Neuron (in vitro differentiated cells): ENCODE measurements at regions not wholly inside any gene's neighbourhood (a gene's known extent, or its start where the extent isn't known, plus 50 kb on each side); places are given as distances from the start of the nearest gene placed in this dataset.
"Not testable (repeated sequence)": the region's sequence is repeated elsewhere in the genome, so short reads cannot be mapped to it uniquely, and the experiment has no call there.

Experiments used
- H2AFZ ChIP-seq: one replicate; pipeline ENCODE4 v1.6.1; 2013; ENCODE audit warnings: low read depth, mild to moderate bottlenecking, inconsistent platforms, low read length, moderate library complexity
- H3K27me3 ChIP-seq: one replicate; pipeline ENCODE4 v1.6.1; 2013; ENCODE audit warnings: low read length; ENCODE audit not compliant: insufficient read depth
- H3K36me3 ChIP-seq: one replicate; pipeline ENCODE4 v1.6.1; 2013; ENCODE audit warnings: low read length; ENCODE audit not compliant: insufficient read depth
- H3K4me1 ChIP-seq: one replicate; pipeline ENCODE4 v1.6.1; 2013; ENCODE audit warnings: low read length; ENCODE audit not compliant: insufficient read depth
- H3K4me3 ChIP-seq: 2 replicates; pipeline ENCODE4 v1.5.1; 2013; ENCODE audit warnings: mild to moderate bottlenecking, low read length, moderate library complexity
- H3K9me3 ChIP-seq: one replicate; pipeline ENCODE4 v1.6.1; 2013; ENCODE audit warnings: low read length

GRCh38 chr2:200181755-200182154 lies 124.7 kb upstream of the SPATS2L start:
- Histone ChIP-seq H3K36me3 (no peaks in the 10 kb centered on the region), H3K27me3 (no peaks in the 10 kb centered on the region), H3K9me3 (peaks cover 2% of the 10 kb centered on the region), H2AFZ (no peak overlapping the region), H3K4me3 (no peak overlapping the region), H3K4me1 (peaks cover 19% of the 10 kb centered on the region)

- no peaks in the 10 kb centered on the region for H3K27me3 ChIP-seq
- H3K4me1 ChIP-seq: peaks cover 19% of the 10 kb centered on the region
- H3K36me3 ChIP-seq: no peaks in the 10 kb centered on the region
- no peak overlapping the region for H3K4me3 ChIP-seq
- peak overlapping the region; percentile 64 for H2AFZ ChIP-seq
- H3K9me3 ChIP-seq: peaks cover 2% of the 10 kb centered on the region
Measured at GRCh38 chr2:200184748-200185627, 121.5 kb upstream of the SPATS2L start.

- Histone ChIP-seq H3K4me3 (peak overlapping the region; percentile 6), H3K9me3 (peaks cover 2% of the 10 kb centered on the region), H3K27me3 (no peaks in the 10 kb centered on the region), H2AFZ (peak overlapping the region; percentile 64), H3K4me1 (peaks cover 19% of the 10 kb centered on the region), H3K36me3 (no peaks in the 10 kb centered on the region)
Measured at GRCh38 chr2:200185628-200186000, 120.9 kb upstream of the SPATS2L start.

GRCh38 chr2:200186002-200186401 lies 120.5 kb upstream of the SPATS2L start:
- Histone ChIP-seq H3K36me3 (no peaks in the 10 kb centered on the region), H3K4me1 (peaks cover 19% of the 10 kb centered on the region), H3K4me3 (peak overlapping the region; percentile 6), H3K9me3 (peaks cover 2% of the 10 kb centered on the region), H2AFZ (peak overlapping the region; percentile 64), H3K27me3 (no peaks in the 10 kb centered on the region)

GRCh38 chr2:200188876-200189275 lies 117.6 kb upstream of the SPATS2L start:
- H3K27me3 ChIP-seq: no peaks in the 10 kb centered on the region
- no peaks in the 10 kb centered on the region for H3K36me3 ChIP-seq
- peaks cover 2% of the 10 kb centered on the region for H3K9me3 ChIP-seq
- H2AFZ ChIP-seq: no peak overlapping the region
- H3K4me3 ChIP-seq: no peak overlapping the region
- peaks cover 25% of the 10 kb centered on the region for H3K4me1 ChIP-seq

- no peaks in the 10 kb centered on the region for H3K36me3 ChIP-seq
- no peak overlapping the region for H3K4me3 ChIP-seq
- peaks cover 23% of the 10 kb centered on the region for H3K4me1 ChIP-seq
- no peak overlapping the region for H2AFZ ChIP-seq
- no peaks in the 10 kb centered on the region for H3K27me3 ChIP-seq
- no peaks in the 10 kb centered on the region for H3K9me3 ChIP-seq
Measured at GRCh38 chr2:200189964-200190363, 116.5 kb upstream of the SPATS2L start.

GRCh38 chr2:200193331-200193730 lies 113.2 kb upstream of the SPATS2L start:
- Histone ChIP-seq H3K9me3 (no peaks in the 10 kb centered on the region), H3K36me3 (no peaks in the 10 kb centered on the region), H3K4me1 (peaks cover 8% of the 10 kb centered on the region), H3K27me3 (no peaks in the 10 kb centered on the region), H2AFZ (no peak overlapping the region), H3K4me3 (no peak overlapping the region)

- H3K4me1 ChIP-seq: peaks cover 8% of the 10 kb centered on the region
- H3K4me3 ChIP-seq: no peak overlapping the region
- H3K9me3 ChIP-seq: no peaks in the 10 kb centered on the region
- no peak overlapping the region for H2AFZ ChIP-seq
- no peaks in the 10 kb centered on the region for H3K36me3 ChIP-seq
- H3K27me3 ChIP-seq: no peaks in the 10 kb centered on the region
Measured at GRCh38 chr2:200193791-200194190, 112.7 kb upstream of the SPATS2L start.

- no peak overlapping the region for H2AFZ ChIP-seq
Measured at GRCh38 chr2:200194746-200195145, 111.7 kb upstream of the SPATS2L start.

GRCh38 chr2:200199005-200199404 lies 107.5 kb upstream of the SPATS2L start:
- Histone ChIP-seq H3K9me3 (no peaks in the 10 kb centered on the region), H3K36me3 (no peaks in the 10 kb centered on the region), H3K27me3 (no peaks in the 10 kb centered on the region), H2AFZ (no peak overlapping the region), H3K4me3 (no peak overlapping the region), H3K4me1 (peaks cover 13% of the 10 kb centered on the region)

More at GRCh38 chr2:200194746-200195145, 111.7 kb upstream of the SPATS2L start:
- Histone ChIP-seq H3K27me3 (no peaks in the 10 kb centered on the region), H3K9me3 (no peaks in the 10 kb centered on the region), H3K4me1 (peaks cover 8% of the 10 kb centered on the region), H3K36me3 (no peaks in the 10 kb centered on the region), H3K4me3 (no peak overlapping the region)

- no peaks in the 10 kb centered on the region for H3K9me3 ChIP-seq
- H3K27me3 ChIP-seq: no peaks in the 10 kb centered on the region
- no peaks in the 10 kb centered on the region for H3K36me3 ChIP-seq
- H3K4me3 ChIP-seq: no peak overlapping the region
- peaks cover 12% of the 10 kb centered on the region for H3K4me1 ChIP-seq
- no peak overlapping the region for H2AFZ ChIP-seq
Measured at GRCh38 chr2:200199576-200200263, 106.8 kb upstream of the SPATS2L start.

- not testable (repeated sequence) for H3K4me3 ChIP-seq, H3K27me3 ChIP-seq
- H3K4me1 ChIP-seq: peaks cover 12% of the 10 kb centered on the region
Measured at GRCh38 chr2:200201839-200202238, 104.7 kb upstream of the SPATS2L start.

GRCh38 chr2:200203381-200203827 lies 103.1 kb upstream of the SPATS2L start:
- H3K36me3 ChIP-seq: no peaks in the 10 kb centered on the region
- no peaks in the 10 kb centered on the region for H3K9me3 ChIP-seq
- H3K4me3 ChIP-seq: no peak overlapping the region
- no peak overlapping the region for H2AFZ ChIP-seq
- H3K27me3 ChIP-seq: no peaks in the 10 kb centered on the region
- peaks cover 12% of the 10 kb centered on the region for H3K4me1 ChIP-seq

More at GRCh38 chr2:200201839-200202238, 104.7 kb upstream of the SPATS2L start:
- H2AFZ ChIP-seq, H3K36me3 ChIP-seq, H3K9me3 ChIP-seq: not testable (repeated sequence)
